Endothelial cell of umbilical vein (primary cell): ENCODE measurements at regions not wholly inside any gene's neighbourhood (a gene's known extent, or its start where the extent isn't known, plus 50 kb on each side); places are given as distances from the start of the nearest gene placed in this dataset.

Experiments used
- BruUV-seq: library from RNA; stranded (reverse); fragments of 400-500 nt; replicated peaks from 2 replicates; lab custom pipeline; 2021; lab: Mats Ljungman, UMichigan
- CTCF ChIA-PET: fragments of 300-600, 350-600 bp; sonication (Branson Sonifier 250); formaldehyde crosslinking; loops from one replicate; lab custom pipeline; 2021; ENCODE audit warnings: antibody characterized with exemption, inconsistent platforms; lab: Charles Lee
- POLR2A ChIA-PET: fragments of 300-600, 350-600 bp; sonication (Branson Sonifier 250); formaldehyde crosslinking; loops from one replicate; lab custom pipeline; 2021; ENCODE audit warnings: antibody characterized with exemption, inconsistent platforms; lab: Charles Lee
- DNase-seq: peaks from one replicate; pipeline ENCODE4 v3.0.0-alpha.2; 2011; ENCODE audit warnings: low read depth, low spot score
- FAIRE-seq: peaks from 2 replicates; lab custom pipeline; 2011; peaks lifted over from hg19 to GRCh38; lab: Jason Lieb, UNC
- H2AFZ ChIP-seq: 2 replicates; pipeline ENCODE4 v1.6.0; 2012; ENCODE audit warnings: low read depth, low read length, control low read depth, inconsistent platforms
- H3K27ac ChIP-seq: 2 replicates; pipeline ENCODE4 v1.5.1; 2011; ENCODE audit warnings: low read depth, mild to moderate bottlenecking, control low read depth, low read length, moderate library complexity; ENCODE audit not compliant: insufficient read depth
- H3K27me3 ChIP-seq, 2 experiments: 2 replicates each; pipeline versions ENCODE4 v1.6.0 to v1.6.1; 2011; ENCODE audit warnings: low read length in 2 of 2, mixed read lengths in 1 of 2; ENCODE audit not compliant: control insufficient read depth in 2 of 2, insufficient read depth in 2 of 2
- H3K36me3 ChIP-seq, 2 experiments: 2 replicates in 1 of 2; 3 replicates in 1 of 2; pipeline ENCODE4 v1.5.1; 2011; ENCODE audit warnings: low read length in 2 of 2, mild to moderate bottlenecking in 1 of 2, moderate library complexity in 1 of 2; ENCODE audit not compliant: control insufficient read depth in 2 of 2, insufficient read depth in 2 of 2; ENCODE audit errors: extremely low read depth in 1 of 2
- H3K4me1 ChIP-seq: 3 replicates; pipeline ENCODE4 v1.5.1; 2011; ENCODE audit warnings: mild to moderate bottlenecking, low read length; ENCODE audit not compliant: control insufficient read depth, insufficient read depth; ENCODE audit errors: extremely low read depth
- H3K4me2 ChIP-seq: 2 replicates; pipeline ENCODE4 v1.6.1; 2011; ENCODE audit warnings: low read length, control low read depth, mixed read lengths; ENCODE audit not compliant: insufficient read depth
- H3K4me3 ChIP-seq, 3 experiments: fragments of 200-600 bp in 1 of 3; sonication (generic), shearing (Covaris generic) in 1 of 3; replicated peaks in 1 of 3; 2 replicates each; pipeline ENCODE4 v1.5.1; 2011 to 2016; ENCODE audit warnings: control low read depth in 3 of 3, low read length in 3 of 3, mild to moderate bottlenecking in 2 of 3, inconsistent platforms in 1 of 3, low read depth in 1 of 3, moderate library complexity in 1 of 3; ENCODE audit not compliant: insufficient read depth in 1 of 3
- H3K79me2 ChIP-seq: 2 replicates; pipeline ENCODE4 v1.6.0; 2012; ENCODE audit warnings: low read length, inconsistent platforms; ENCODE audit not compliant: control insufficient read depth, insufficient read depth
- H3K9ac ChIP-seq: replicated peaks from 2 replicates; pipeline ENCODE3; 2011; ENCODE audit warnings: low read length, control low read depth; ENCODE audit not compliant: insufficient read depth; ENCODE audit errors: extremely low read depth
- H3K9me1 ChIP-seq: replicated peaks from 3 replicates; pipeline ENCODE4 v1.6.0; 2011; ENCODE audit warnings: mild to moderate bottlenecking, low read length; ENCODE audit not compliant: control insufficient read depth, insufficient read depth; ENCODE audit errors: extremely low read depth
- H3K9me3 ChIP-seq: replicated peaks from 2 replicates; pipeline ENCODE4 v1.5.1; 2012; ENCODE audit warnings: low read length, inconsistent platforms; ENCODE audit not compliant: control insufficient read depth, insufficient read depth
- H4K20me1 ChIP-seq: replicated peaks from 2 replicates; pipeline ENCODE3; 2011; ENCODE audit warnings: mild to moderate bottlenecking, low read length; ENCODE audit not compliant: control insufficient read depth, insufficient read depth; ENCODE audit errors: extremely low read depth
- CTCF ChIP-seq, 2 donors: IDR thresholded peaks; 1 replicate in 1 of 2; 2 replicates in 1 of 2; pipeline ENCODE4 v1.5.1; 2011; ENCODE audit warnings: low read length in 2 of 2, mild to moderate bottlenecking in 2 of 2, moderate library complexity in 2 of 2, control low read depth in 1 of 2, inconsistent platforms in 1 of 2, low read depth in 1 of 2; ENCODE audit not compliant: insufficient read depth in 1 of 2; ENCODE audit errors: extremely low read depth in 1 of 2
- EZH2 ChIP-seq: IDR thresholded peaks from 2 replicates; pipeline ENCODE4 v1.6.1; 2012; ENCODE audit warnings: borderline replicate concordance, low read depth, mild to moderate bottlenecking, moderate library complexity, low read length, inconsistent platforms; ENCODE audit not compliant: severe bottlenecking
- FOS ChIP-seq: IDR thresholded peaks from 2 replicates; pipeline ENCODE4 v1.6.1; 2011; ENCODE audit warnings: mild to moderate bottlenecking, low read length, moderate library complexity, borderline replicate concordance; ENCODE audit not compliant: insufficient read depth
- GATA2 ChIP-seq: IDR thresholded peaks from 2 replicates; pipeline ENCODE4 v1.7.0; 2011; ENCODE audit warnings: low read depth, mild to moderate bottlenecking, moderate library complexity, mixed read lengths, low read length; ENCODE audit not compliant: insufficient read length, insufficient read depth
- JUN ChIP-seq: IDR thresholded peaks from 2 replicates; pipeline ENCODE4 v1.6.1; 2011; ENCODE audit warnings: borderline replicate concordance, low read depth; ENCODE audit not compliant: insufficient read length, insufficient read depth
- MAX ChIP-seq: IDR thresholded peaks from 2 replicates; pipeline ENCODE4 v1.6.1; 2011; ENCODE audit not compliant: insufficient read depth, insufficient read length
- MYC ChIP-seq: IDR thresholded peaks from one replicate; pipeline ENCODE4 v1.6.1; 2011; ENCODE audit warnings: mild to moderate bottlenecking, low read depth, low read length
- POLR2A ChIP-seq: IDR thresholded peaks from 2 replicates; pipeline ENCODE4 v1.6.1; 2012; ENCODE audit warnings: low read depth, mild to moderate bottlenecking, control low read depth, low read length
- POLR2AphosphoS5 ChIP-seq: IDR thresholded peaks from 2 replicates; pipeline ENCODE4 v1.6.1; 2012; ENCODE audit warnings: low read depth, mild to moderate bottlenecking, control low read depth, low read length, moderate library complexity; ENCODE audit not compliant: insufficient read depth
- dilution Hi-C: fragments of 300-500 bp; cut with MboI; formaldehyde crosslinking; loops from one replicate; pipeline ENCODE4 v1.15.0; 2019; ENCODE audit warnings: low sequenced_read_pairs; ENCODE audit not compliant: extremely low pct_ligation_motif_present
- intact Hi-C: fragments of 100-400 bp; cut with micrococcal nuclease; formaldehyde crosslinking; loops from one replicate; pipeline ENCODE4 v1.10.0; 2022

GRCh38 chr13:111511219-111511732 is 190.8 kb downstream of the TEX29 start:
- Histone ChIP-seq H3K9me1 (no peaks in the 10 kb centered on the region), H3K36me3 (no peaks in the 10 kb centered on the region), H4K20me1 (no peaks in the 10 kb centered on the region), H3K27me3 (no peaks in the 10 kb centered on the region), H3K4me3 (no peak overlapping the region), H3K9me3 (peaks cover 5% of the 10 kb centered on the region), H3K4me2 (no peak overlapping the region), H3K9ac (no peak overlapping the region), H3K4me1 (no peaks in the 10 kb centered on the region), H3K79me2 (no peaks in the 10 kb centered on the region), H3K27ac (no peak overlapping the region), H2AFZ (no peak overlapping the region)
- no peak for FAIRE-seq
- DNase-seq, result no peak
- ChIA-PET CTCF (no interaction called here), POLR2A (no interaction called here)
- BruUV-seq, result no TSS peak
- dilution Hi-C loops, result no loop called here
- intact Hi-C loops, result no loop called here
- no peak for TF ChIP-seq MAX
- no peak for TF ChIP-seq EZH2
- TF ChIP-seq POLR2A, result no peak
- no peak for TF ChIP-seq CTCF (IDR thresholded peaks at IDR 0.05; ENCODE audit: extremely low read depth in 1 of 2, insufficient read depth in 1 of 2, low read depth in 1 of 2, low read length in 2 of 2)
- no peak for TF ChIP-seq POLR2AphosphoS5
- no peak for TF ChIP-seq GATA2
- no peak for TF ChIP-seq MYC
- TF ChIP-seq FOS, result no peak
- TF ChIP-seq JUN, result no peak
